ENCODE measurements at regions not wholly inside any gene's neighbourhood (a gene's known extent, or its start where the extent isn't known, plus 50 kb on each side); places are given as distances from the start of the nearest gene placed in this dataset.
A peak's percentile ranks its signal among the peaks of the same experiment; 100 is the strongest.

GRCh38 chr11:13897646-13898276 is 64.8 kb upstream of the SPON1 start:
- no peaks in the 10 kb centered on the region for H3K4me1 ChIP-seq (ENCODE audit: control insufficient read depth in 1 of 2, insufficient read depth in 2 of 2, low read length in 2 of 2)
- H3K27ac ChIP-seq (ENCODE audit: low read depth in 1 of 2, low read length in 2 of 2) = no peak overlapping the region
- Mint-ChIP-seq H3K27ac (peak overlapping the region in 1 of 7 donors; percentile 44), H3K4me1 (no peaks in the 10 kb centered on the region), H3K9me3 (peaks cover 0 to 2% (median 0%) of the 10 kb centered on the region in 7 donors), H3K36me3 (no peaks in the 10 kb centered on the region), H3K27me3 (ENCODE audit: low read depth in 3 of 3) (peaks cover 0 to 3% (median 0%) of the 10 kb centered on the region in 3 donors), H3K4me3 (no peak overlapping the region)
- no peak overlapping the region for H2AFZ ChIP-seq (ENCODE audit: insufficient read depth, low read depth, low read length, poor library complexity, severe bottlenecking)
- H4K20me1 ChIP-seq (ENCODE audit: insufficient read depth, low read length) = no peaks in the 10 kb centered on the region
- H3K27me3 ChIP-seq (ENCODE audit: control insufficient read depth in 2 of 2, insufficient read depth in 2 of 2, low read length in 2 of 2) = no peaks in the 10 kb centered on the region
- 23% methylated on average over 5 of the region's 6 CpGs for WGBS (ENCODE audit: insufficient coverage)
- H3K4me3 ChIP-seq (replicated peaks in 1 of 3; ENCODE audit: low read depth in 2 of 3, low read length in 3 of 3) = no peak overlapping the region
- no peak overlapping the region for H3K4me2 ChIP-seq (replicated peaks; ENCODE audit: extremely low read depth, low read length, poor library complexity, severe bottlenecking)
- no peaks in the 10 kb centered on the region for H3K79me2 ChIP-seq (ENCODE audit: insufficient read depth, low read length)
- no peak overlapping the region for H3K9ac ChIP-seq (ENCODE audit: insufficient read depth, low read length, poor library complexity, severe bottlenecking)
- DNase-seq = no peak
- no peaks in the 10 kb centered on the region for H3K9me3 ChIP-seq (replicated peaks in 1 of 2; ENCODE audit: control insufficient read depth in 1 of 2, insufficient read depth in 1 of 2, low read length in 2 of 2)
- intact Hi-C loops (cut with micrococcal nuclease) = no loop called here
- no peaks in the 10 kb centered on the region for H3K36me3 ChIP-seq (replicated peaks in 1 of 2; ENCODE audit: control insufficient read depth in 1 of 2, insufficient read depth in 2 of 2, low read length in 2 of 2)
- TF ChIP-seq CTCF (IDR thresholded peaks at IDR 0.05) = no peak

GRCh38 chr11:13899603-13900002 is 62.9 kb upstream of the SPON1 start:
- no peaks in the 10 kb centered on the region for H3K36me3 Mint-ChIP-seq

More at GRCh38 chr11:13899603-13900002, 62.9 kb upstream of the SPON1 start:
- peaks cover 0 to 2% (median 0%) of the 10 kb centered on the region in 3 donors for H3K27me3 Mint-ChIP-seq (ENCODE audit: low read depth in 3 of 3)
- no peaks in the 10 kb centered on the region for H3K4me1 ChIP-seq (ENCODE audit: control insufficient read depth in 1 of 2, insufficient read depth in 2 of 2, low read length in 2 of 2)
- peaks cover 0 to 2% (median 0%) of the 10 kb centered on the region in 7 donors for H3K9me3 Mint-ChIP-seq
- H3K4me2 ChIP-seq (replicated peaks; ENCODE audit: extremely low read depth, low read length, poor library complexity, severe bottlenecking) = no peak overlapping the region
- no peak overlapping the region for H3K27ac Mint-ChIP-seq
- no peak overlapping the region for H3K9ac ChIP-seq (ENCODE audit: insufficient read depth, low read length, poor library complexity, severe bottlenecking)
- no peaks in the 10 kb centered on the region for H3K4me1 Mint-ChIP-seq
- no peak for DNase-seq
- H4K20me1 ChIP-seq (ENCODE audit: insufficient read depth, low read length) = no peaks in the 10 kb centered on the region
- no peaks in the 10 kb centered on the region for H3K79me2 ChIP-seq (ENCODE audit: insufficient read depth, low read length)
- H3K36me3 ChIP-seq (replicated peaks in 1 of 2; ENCODE audit: control insufficient read depth in 1 of 2, insufficient read depth in 2 of 2, low read length in 2 of 2) = no peaks in the 10 kb centered on the region
- no peaks in the 10 kb centered on the region for H3K9me3 ChIP-seq (replicated peaks in 1 of 2; ENCODE audit: control insufficient read depth in 1 of 2, insufficient read depth in 1 of 2, low read length in 2 of 2)
- H3K27ac ChIP-seq (ENCODE audit: low read depth in 1 of 2, low read length in 2 of 2) = no peak overlapping the region
- H3K27me3 ChIP-seq (ENCODE audit: control insufficient read depth in 2 of 2, insufficient read depth in 2 of 2, low read length in 2 of 2) = no peaks in the 10 kb centered on the region
- no peak for TF ChIP-seq CTCF (IDR thresholded peaks at IDR 0.05)
- H3K4me3 ChIP-seq (replicated peaks in 1 of 3; ENCODE audit: low read depth in 2 of 3, low read length in 3 of 3) = no peak overlapping the region
- no peak overlapping the region for H3K4me3 Mint-ChIP-seq
- intact Hi-C loops (cut with micrococcal nuclease) = no loop called here
- no peak overlapping the region for H2AFZ ChIP-seq (ENCODE audit: insufficient read depth, low read depth, low read length, poor library complexity, severe bottlenecking)

All from CD14-positive monocyte (primary cell).